NCI-H146 treated with DMSO at 0.1 percent for 48 hours (cell line): ENCODE measurements at regions not wholly inside any gene's neighbourhood (a gene's known extent, or its start where the extent isn't known, plus 50 kb on each side); places are given as distances from the start of the nearest gene placed in this dataset.
"Not testable (repeated sequence)": the region's sequence is repeated elsewhere in the genome, so short reads cannot be mapped to it uniquely, and the experiment has no call there.

Experiments used
- DNase-seq: peaks from one replicate; lab custom pipeline; 2025; ENCODE audit not compliant: unreplicated experiment; lab: John Stamatoyannopoulos, UW

DNA sequence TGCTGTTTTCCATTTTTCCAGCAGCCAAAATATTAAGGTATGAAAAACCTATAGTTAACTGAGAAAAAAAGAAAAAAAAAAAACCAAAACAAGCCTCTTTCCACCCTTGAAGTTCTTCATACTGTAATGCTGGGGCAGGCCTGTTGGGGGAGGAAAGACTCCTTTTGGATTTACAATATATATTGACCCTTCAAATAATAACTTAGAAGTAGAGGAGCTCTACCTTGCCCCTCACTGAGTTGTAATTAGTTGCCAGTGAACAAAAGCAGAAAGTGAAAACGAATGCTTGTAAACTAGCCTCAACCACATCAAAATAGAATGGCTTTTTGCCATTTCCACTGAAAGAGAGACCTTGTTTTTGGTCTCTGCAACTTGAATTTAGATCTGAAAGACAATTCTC is 326.6 kb downstream of the NR2F2 start:
- no peak for DNase-seq

DNA sequence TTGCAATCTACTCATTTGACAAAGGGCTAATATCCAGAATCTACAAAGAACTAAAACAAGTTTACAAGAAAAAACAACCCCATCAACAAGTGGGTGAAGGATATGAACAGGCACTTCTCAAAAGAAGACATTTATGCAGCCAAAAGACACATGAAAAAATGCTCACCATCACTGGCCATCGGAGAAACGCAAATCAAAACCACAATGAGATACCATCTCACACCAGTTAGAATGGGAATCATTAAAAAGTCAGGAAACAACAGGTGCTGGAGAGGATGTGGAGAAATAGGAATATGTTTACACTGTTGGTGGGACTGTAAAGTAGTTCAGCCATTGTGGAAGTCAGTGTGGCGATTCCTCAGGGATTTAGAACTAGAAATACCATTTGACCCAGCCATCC is 336.5 kb downstream of the NR2F2 start:
- not testable (repeated sequence) for DNase-seq

DNA sequence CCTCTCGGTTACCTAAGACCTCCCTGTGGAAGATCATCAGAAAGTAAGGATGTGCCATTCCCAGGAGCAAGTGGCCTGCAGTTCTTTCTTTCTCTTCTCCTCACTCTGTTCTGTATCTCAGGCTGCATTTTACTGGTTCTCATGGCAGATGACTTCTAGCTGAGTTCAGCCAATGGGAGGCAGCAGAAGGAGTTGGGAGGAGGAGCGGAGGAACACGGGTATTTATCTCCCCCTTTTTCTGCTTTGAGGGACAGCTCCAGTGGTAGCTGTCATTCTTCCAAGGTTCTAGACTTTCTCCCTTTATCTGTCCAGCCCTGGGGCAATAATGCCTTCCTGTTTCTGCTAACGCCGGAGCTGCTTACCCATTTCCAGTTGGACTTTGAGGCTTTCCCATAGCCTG is 339.9 kb downstream of the NR2F2 start:
- DNase-seq = no peak

DNA sequence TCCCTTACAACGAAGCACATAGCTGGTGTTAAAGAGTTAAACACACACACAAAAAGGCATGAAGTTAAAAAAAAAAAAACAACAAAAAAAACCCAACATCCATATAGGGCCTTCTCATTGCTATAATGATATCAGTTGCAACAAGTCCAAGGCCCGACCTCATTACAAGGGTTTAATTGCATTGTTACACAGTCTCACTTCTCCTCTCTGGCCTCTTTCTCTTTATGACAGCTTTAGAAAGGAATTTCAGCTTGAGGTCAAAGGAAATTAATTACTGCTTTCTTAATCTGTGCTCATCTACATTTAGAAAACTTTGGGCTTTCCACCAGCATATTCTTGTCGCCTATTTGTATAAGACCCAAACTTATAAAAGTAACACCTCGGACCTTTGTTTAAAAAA is 342.1 kb downstream of the NR2F2 start:
- no peak for DNase-seq

DNA sequence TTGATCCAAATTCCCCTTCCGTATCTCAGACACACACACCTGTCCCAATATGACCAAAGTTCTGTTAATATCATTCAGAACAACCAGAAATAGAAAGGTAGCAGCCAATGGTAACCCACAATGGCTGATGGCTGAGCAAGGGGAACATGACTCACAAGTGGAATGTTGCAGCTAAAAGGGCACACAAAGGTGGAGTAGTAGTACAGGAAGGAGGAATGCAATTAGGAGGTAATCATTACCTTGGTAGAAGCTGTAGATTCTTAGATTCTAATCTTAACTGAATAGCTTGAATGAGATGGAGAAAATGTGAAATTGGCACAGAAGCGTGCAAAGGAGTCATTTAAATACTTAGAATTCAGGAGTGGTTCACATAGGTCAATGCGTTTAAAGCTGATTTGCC is 347.9 kb downstream of the NR2F2 start:
- DNase-seq = no peak

DNA sequence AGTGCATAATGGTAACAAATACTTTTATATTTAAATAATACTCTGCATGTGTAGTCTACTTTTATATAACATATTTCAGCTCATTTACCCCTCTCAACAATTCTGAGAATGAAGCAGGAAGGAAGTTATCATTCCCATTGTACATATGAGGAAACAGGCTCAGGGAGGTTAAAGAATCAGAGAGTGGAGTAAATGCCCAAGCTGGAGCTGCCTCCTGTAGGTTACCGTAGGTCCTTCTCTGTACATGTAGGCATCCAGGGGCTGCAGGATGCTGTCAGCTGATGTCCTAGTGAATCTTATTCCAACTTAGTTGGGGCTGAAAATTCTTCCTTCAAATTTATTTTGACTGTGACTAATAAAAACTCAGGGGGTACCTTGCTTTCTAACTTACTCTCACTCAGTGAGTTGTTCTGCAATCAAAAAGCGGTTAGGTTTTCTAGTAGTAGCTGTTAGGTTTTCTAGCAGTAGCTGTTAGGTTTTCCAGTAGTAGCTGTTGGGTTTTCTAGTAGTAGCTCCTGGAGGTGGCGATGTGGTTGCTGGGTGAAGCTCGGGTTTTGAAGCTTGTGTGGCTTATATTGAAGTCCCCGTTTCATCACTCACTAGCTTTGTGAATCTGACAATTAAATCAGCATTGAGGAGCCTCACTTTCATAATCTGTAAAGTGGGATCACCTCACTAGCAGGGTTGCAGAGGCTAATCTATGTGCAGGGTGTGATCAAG is 357.0 kb downstream of the NR2F2 start:
- DNase-seq = no peak

DNA sequence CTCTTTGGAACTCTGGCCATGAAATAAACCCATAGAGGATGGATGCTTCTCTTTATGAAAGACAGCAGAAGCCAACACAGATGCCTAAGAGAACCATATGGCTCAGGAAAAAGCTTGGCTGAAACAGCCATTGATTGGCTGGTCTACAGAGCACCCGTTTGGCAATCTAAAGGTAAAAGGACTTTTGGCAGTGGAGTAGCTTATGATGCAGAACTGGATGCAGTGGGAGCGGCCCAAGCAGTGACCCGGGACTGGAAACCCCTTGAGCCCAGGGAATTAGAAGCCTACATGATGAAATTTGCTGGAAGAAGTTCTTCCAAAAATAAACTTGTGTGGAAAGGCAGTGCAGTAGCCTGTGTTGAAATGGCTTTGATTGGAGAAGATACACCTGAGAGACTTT is 360.2 kb downstream of the NR2F2 start:
- DNase-seq = no peak

DNA sequence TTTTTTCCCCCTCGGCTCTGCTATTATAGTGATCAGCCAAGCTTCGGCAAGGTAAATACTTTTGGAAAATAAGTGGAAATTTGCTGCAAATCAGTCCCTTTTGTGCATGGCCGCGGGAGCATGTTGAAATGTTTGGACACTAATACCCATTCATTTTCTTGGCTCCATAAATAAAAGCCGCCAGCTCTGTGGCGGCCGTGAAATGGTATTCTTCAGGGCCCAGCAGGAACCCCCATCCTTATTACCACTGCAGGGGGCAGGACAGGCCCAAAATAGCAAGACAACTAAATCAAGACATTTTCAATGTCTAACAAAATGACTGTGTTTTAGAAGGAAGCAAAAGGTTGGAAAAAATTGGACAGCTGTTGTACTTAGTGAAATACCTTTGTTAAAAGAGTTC is 362.3 kb downstream of the NR2F2 start:
- no peak for DNase-seq

DNA sequence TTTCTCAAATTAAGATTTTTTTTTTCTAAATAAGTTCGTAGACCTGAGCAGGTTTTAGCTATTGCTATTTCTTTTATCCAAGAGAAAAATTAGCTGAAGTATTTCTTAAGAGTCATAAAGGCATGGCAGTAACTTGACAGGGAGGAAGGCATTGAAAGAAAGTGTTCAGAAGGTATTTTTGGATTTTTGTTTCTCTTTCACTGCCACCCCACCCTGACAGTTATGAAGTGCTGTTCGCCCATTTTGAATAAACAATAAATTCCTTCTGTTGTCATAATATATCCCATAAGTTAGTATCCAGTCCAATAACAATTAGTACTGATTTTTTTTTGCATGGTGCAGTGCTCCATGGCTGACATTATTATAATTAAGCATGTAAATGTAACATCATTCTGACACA is 363.0 kb downstream of the NR2F2 start:
- no peak for DNase-seq

DNA sequence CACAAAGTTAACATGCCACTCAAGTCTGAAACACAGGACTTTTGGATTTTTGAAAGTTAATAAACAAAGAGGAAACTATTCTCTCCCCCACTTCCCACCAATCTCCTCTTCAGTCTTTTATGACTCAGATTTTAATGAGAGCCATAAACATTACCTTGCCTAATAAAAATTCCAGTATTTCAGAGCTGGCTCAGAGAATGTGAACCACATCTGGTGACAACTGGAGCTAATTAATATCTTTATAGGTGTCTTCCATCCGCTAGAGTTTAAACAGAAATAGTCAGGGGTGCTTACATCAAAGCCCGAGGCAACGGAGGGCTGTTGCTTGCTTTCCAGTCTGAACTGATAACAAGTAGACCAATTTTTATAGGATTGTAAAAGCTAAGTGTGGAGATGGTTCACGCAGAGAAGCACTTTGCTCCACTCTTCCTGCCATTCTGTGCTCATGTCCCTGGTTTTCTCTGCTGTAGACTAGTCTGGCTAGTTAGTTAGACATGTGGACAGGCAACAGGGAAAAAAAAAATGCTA is 363.6 kb downstream of the NR2F2 start:
- no peak for DNase-seq

DNA sequence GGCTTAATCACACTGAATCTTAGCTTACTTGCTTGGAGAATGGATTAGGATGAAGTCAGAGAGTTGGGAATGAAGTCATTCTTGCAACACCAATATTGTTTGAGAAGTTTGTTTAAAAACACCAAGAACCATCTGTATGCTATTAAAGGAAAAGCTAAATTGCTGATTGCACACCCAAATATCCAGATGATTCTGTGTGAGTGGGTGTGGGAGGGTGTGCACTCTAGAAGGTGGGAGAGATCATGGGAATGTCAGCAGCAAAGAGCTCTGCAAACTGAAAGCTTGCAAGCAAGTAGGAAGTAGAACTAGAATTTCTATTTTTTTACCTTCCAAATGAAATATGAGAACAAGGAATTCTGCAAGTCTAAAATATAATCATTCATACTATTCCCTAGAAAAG is 364.9 kb downstream of the NR2F2 start:
- DNase-seq = no peak

DNA sequence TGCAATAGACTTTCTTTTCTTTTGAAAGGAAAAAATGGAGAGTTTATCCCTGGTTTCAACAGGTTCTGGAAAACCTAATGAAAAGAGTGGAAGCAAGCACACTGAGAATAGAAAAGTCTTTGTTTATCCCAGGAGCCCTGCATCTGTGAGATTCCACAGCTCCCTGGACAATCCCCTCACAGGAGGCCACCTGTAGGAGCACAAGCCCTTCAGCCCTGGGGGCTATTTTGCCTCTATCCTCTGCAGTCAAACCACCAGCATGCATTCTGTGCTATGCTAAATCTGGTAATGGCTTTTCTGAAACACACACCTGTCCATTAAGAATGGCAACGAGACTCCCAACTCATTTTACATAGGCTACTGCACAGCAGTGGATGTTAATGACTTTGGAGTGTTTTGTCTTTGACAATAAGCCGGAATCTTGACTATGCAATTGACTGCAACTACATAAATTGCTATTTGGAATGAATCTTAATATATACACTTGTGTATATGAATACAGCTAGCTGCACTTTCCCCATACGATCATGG is 369.4 kb downstream of the NR2F2 start:
- no peak for DNase-seq

DNA sequence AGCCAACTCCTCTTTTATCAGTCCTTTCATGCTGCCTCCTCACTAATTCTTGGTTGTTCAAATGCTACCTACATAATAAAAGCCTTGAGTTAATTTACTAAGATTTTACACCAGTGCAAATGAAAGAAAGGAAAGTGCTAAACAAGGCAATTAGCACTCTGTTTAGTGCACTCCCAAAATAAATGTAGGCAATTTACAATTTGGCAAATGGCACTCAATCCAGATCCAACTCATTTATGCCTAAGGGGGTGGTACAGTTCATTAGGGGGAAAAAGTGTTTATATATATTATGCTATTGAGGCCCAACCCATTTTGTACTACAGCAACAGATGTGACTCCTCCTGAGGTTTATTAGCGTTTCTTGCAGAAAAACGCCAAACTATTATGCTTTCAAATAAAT is 370.1 kb downstream of the NR2F2 start:
- no peak for DNase-seq

DNA sequence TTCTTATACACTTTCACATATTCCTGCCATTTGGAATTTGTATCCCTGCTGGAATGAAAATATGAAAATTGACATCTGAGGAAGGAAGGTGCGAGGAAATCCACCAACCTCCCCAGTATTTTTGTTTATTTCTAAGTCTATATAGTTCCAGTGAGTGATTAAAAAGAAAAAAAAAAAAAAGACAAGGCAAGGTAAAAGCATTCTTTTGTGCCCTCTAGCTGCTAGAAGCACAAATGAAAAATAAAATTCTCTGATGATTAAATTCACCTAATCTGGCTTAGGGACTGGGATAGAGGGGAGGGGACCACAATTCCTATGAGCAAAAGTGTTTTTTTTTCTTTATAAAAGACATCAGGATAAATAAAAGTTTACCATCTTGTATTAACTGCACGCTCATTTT is 370.9 kb downstream of the NR2F2 start:
- DNase-seq = no peak

DNA sequence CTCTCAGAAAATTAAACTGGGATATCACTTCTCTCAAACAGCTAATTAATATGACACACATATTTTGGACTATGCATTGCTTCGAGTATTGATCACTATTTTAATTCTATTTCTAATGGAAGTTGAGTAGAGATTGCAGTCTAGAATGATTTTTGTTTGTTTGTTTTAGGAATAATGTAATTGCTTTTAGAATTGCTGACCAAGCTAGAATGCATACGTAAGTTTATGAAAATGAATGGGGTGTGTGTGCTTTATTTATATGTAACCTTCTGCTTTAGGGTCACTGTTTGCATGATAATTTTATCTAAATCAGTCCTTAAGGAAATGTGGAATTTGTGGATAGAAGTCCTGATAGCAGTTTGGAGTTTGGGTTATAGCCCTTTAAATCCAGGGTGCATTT is 371.4 kb downstream of the NR2F2 start:
- no peak for DNase-seq

DNA sequence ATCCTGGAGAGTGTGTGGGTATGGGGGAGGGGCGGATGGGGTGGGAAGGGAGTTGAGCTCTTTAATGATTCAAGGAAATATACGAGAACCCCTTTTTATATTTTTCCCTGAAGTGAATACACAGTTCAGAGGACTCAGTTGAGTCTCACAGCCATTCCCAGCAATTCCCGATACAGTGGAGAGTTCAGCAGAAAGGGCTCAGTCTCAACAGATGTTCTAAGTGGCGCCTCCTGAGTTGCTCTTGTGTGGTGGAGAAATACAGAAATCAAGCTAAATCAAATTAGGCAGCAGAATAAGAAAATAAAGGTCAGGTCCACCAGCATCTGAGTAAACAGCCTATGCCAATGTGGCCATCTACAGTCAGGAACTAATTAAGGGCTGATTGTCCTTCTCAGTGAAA is 372.1 kb downstream of the NR2F2 start:
- no peak for DNase-seq

DNA sequence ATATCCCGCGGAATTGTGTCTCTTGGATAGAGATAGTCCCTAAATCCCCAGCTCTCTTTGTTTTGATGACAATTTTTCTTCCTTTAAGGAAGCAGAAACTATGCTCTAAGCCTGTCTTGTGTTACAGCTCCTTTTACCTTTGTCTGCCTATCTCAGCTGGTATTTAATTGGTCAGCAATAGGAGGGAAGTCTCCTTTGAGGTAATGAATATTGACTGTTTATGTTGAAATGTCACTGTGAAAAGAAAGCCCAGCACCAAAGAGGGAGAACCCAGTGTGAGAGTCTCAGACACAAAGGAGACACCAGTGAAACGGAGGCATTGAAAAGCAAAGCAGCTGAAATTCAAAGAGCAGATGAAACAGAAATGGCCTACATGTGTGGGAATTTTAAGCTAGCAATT is 372.6 kb downstream of the NR2F2 start:
- no peak for DNase-seq

DNA sequence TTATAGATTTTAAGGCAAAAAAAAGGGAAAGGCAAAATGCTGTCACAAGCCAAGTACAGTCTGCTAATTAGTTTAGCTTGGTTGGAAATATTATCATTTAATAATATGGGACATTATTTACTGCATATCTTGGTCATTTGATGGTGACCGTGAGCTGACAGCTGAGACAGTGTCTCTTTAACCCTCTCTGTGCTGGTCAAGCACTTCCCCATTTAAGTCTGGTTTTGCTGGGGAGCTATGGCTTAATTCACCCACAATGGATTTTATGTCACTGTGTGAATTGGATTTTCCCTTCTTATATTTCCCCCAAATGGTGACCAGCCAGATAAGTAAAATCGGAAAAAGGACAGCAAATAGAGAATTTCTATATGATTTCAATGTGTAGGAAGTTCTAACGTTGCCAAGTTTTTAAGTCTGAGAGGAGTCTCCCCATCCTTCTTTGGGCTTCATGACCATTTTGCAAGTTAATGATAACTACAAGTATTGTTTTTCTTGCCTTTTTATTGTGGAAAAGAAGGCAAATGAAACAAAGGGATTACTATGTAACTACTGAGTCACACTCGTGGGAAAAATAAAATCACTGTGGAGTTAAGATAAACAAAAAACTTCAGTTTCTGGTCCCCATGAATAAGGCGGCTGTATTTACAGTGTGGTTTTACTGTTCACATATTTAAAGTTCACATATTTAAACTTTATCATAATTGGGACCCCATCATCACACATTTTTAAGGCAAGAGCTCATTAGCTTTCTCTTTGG is 373.5 kb downstream of the NR2F2 start:
- DNase-seq = no peak

DNA sequence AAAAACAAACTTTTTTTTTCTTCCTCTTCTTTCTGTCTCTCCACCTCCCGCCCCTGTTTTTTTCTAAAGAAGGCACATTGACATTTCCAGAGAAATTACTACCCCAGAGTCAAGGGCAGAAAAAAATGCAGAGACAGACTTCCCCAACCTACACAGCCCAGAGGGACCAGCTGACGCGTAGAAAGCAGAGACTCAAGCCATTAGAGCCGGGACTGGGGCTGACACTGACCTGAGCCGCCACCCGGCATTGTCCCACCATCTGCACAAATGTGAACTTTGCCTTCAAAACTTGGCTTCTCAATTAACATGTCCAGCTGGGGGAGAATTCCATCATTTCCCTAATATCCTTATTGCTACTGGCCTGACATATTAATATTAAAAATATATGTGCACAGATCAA is 385.6 kb downstream of the NR2F2 start:
- DNase-seq = no peak

DNA sequence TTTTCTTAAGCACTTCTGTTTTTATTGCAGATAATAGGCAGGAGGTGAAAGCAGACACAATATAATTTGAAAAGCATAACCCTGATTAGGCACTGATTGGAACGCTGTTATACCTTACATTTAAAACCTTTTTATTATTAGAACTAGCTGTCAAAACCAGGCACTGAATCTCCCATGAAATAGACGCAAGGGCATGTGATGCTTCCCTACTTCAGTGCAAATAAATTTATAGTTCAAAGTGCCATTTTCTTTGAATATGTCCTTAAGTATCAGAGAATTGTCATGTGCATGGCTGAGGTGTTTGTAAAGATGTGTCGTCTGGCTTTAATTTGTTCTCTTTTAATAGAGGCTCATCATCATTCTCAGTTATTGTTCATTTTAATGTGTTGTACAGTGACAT is 386.0 kb downstream of the NR2F2 start:
- no peak for DNase-seq

DNA sequence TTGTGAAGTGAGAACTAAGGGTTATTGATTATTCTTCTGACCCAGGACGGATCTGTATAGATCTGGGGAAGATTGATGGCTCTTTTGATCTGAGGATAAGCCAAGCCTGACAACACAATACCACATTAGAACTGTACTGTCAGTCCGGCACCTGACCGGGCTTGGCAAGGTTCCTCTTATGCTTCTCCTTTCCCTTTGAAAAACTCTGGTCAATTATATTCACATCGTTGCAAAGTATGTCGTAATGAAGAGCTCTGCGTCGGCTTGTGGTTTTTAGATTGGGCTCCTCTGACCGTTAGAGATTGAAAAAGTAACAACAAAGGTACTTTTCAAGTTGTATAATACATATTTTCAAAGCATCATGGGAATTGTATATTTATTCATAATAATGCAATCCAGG is 389.8 kb downstream of the NR2F2 start:
- DNase-seq = no peak

DNA sequence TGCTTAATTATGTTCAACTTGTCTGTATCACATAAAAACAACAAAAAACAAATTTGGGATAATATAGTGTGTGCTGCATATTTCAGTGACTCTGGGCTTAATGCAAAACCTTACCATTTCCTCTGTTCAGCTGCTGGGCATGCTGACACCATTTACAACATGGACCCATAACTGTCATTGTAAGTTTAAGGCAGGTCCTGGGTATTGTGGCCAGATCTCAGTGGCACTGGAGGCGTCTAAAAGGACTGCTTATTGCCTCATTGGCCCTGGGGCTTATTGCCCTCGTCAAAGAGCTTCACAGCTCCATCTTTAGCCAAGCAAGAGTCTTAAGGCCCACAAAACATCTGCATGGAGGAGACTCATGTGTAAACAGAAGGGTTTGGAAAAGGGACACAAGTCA is 390.2 kb downstream of the NR2F2 start:
- DNase-seq = no peak
